Mesendoderm (in vitro differentiated cells): ENCODE measurements at regions not wholly inside any gene's neighbourhood (a gene's known extent, or its start where the extent isn't known, plus 50 kb on each side); places are given as distances from the start of the nearest gene placed in this dataset.

Experiments
- DNase-seq: peaks from one replicate; pipeline ENCODE4 v3.0.0; 2013
- H2AK5ac ChIP-seq: 2 replicates; pipeline ENCODE4 v1.6.1; 2013; ENCODE audit warnings: low read length, inconsistent platforms
- H2BK120ac ChIP-seq: 2 replicates; pipeline ENCODE4 v1.6.1; 2013; ENCODE audit warnings: low read depth, mild to moderate bottlenecking, low read length, moderate library complexity, mixed read lengths
- H2BK15ac ChIP-seq: replicated peaks from 2 replicates; pipeline ENCODE4 v1.6.1; 2013; ENCODE audit warnings: low read depth, mild to moderate bottlenecking, moderate library complexity
- H2BK5ac ChIP-seq: 2 replicates; pipeline ENCODE4 v1.6.1; 2013; ENCODE audit warnings: low read length, inconsistent platforms
- H3K18ac ChIP-seq: 2 replicates; pipeline ENCODE4 v1.6.1; 2013; ENCODE audit warnings: mild to moderate bottlenecking, low read length, mixed read lengths
- H3K23ac ChIP-seq: one replicate; pipeline ENCODE4 v1.6.1; 2013; ENCODE audit warnings: low read length
- H3K27ac ChIP-seq: 2 replicates; pipeline ENCODE4 v1.5.1; 2013; ENCODE audit warnings: low read depth, mild to moderate bottlenecking, inconsistent platforms, low read length, moderate library complexity
- H3K27me3 ChIP-seq: 2 replicates; pipeline ENCODE4 v1.6.1; 2013; ENCODE audit warnings: low read length, control low read depth, mild to moderate bottlenecking, inconsistent platforms; ENCODE audit not compliant: insufficient read depth, poor library complexity
- H3K36me3 ChIP-seq: 2 replicates; pipeline ENCODE4 v1.6.1; 2013; ENCODE audit warnings: low read length, inconsistent platforms; ENCODE audit not compliant: control insufficient read depth, insufficient read depth
- H3K4ac ChIP-seq: one replicate; pipeline ENCODE4 v1.6.1; 2013; ENCODE audit warnings: low read depth, mild to moderate bottlenecking, low read length, moderate library complexity
- H3K4me1 ChIP-seq: 2 replicates; pipeline ENCODE4 v1.6.1; 2013; ENCODE audit warnings: low read depth, low read length, inconsistent platforms; ENCODE audit not compliant: control insufficient read depth
- H3K4me2 ChIP-seq: 2 replicates; pipeline ENCODE4 v1.6.1; 2013; ENCODE audit warnings: low read length
- H3K4me3 ChIP-seq: 2 replicates; pipeline ENCODE4 v1.5.1; 2013; ENCODE audit warnings: mild to moderate bottlenecking, low read length
- H3K56ac ChIP-seq: one replicate; pipeline ENCODE4 v1.6.1; 2013; ENCODE audit warnings: low read length
- H3K79me1 ChIP-seq: 2 replicates; pipeline ENCODE4 v1.6.1; 2013; ENCODE audit warnings: low read length, inconsistent platforms
- H3K79me2 ChIP-seq: 2 replicates; pipeline ENCODE4 v1.6.1; 2013; ENCODE audit warnings: mild to moderate bottlenecking, low read length; ENCODE audit not compliant: control insufficient read depth, insufficient read depth
- H3K9ac ChIP-seq: 2 replicates; pipeline ENCODE4 v1.6.1; 2013; ENCODE audit warnings: low read length, inconsistent platforms
- H4K5ac ChIP-seq: one replicate; pipeline ENCODE4 v1.6.1; 2013; ENCODE audit warnings: low read length
- H4K8ac ChIP-seq: one replicate; pipeline ENCODE4 v1.6.1; 2013; ENCODE audit warnings: low read depth, mild to moderate bottlenecking, control low read depth, low read length, moderate library complexity
- WGBS: extraction: QIAGEN DNeasy Blood & Tissue Kit; methylation state at CpG from one replicate; pipeline ENCODE4 v1.1.7; 2013; ENCODE audit warnings: low lambda C conversion rate, missing lambda C conversion rate; ENCODE audit not compliant: insufficient coverage; ENCODE audit errors: extremely low coverage; 5-methylcytosine and 5-hydroxymethylcytosine counted together

- Histone ChIP-seq H2BK5ac (no peak overlapping the region), H2AK5ac (no peak overlapping the region), H3K9ac (no peak overlapping the region), H3K4me2 (no peak overlapping the region), H3K79me2 (no peaks in the 10 kb centered on the region), H3K23ac (no peak overlapping the region), H3K27me3 (no peaks in the 10 kb centered on the region), H3K4me1 (no peaks in the 10 kb centered on the region), H3K36me3 (no peaks in the 10 kb centered on the region), H3K79me1 (no peaks in the 10 kb centered on the region), H2BK15ac (no peak overlapping the region), H2BK120ac (no peak overlapping the region), H3K4me3 (no peak overlapping the region), H4K8ac (no peak overlapping the region), H3K18ac (no peak overlapping the region), H4K5ac (no peak overlapping the region), H3K56ac (no peak overlapping the region), H3K4ac (no peak overlapping the region), H3K27ac (no peak overlapping the region)
- no CpG with 5 or more reads among the region's 4 CpGs for WGBS
- no peak for DNase-seq
These were observed 190.8 kb downstream of the SH3BP4 start for GRCh38 chr2:235142601-235143000.

DNA sequence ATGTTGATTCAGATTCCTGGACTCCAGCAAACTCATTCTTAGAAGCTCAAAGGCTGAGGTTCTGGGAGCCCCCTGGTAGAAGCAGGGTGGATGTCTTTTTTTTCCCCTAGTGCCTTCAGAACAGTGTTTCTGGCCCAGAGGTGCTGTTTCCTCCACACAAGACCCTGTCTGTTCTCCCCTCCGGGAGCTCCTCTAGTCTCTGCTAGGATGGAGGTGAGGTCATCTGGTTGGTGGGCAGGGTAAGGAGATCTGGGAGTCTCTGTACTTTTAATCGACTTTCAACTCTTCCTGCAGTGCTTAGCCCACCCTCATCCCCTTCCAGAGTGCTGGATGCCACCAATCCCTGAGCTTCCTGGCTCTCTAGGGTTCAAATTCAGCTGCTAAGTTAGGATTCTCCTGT is 192.0 kb downstream of the SH3BP4 start:
- no peak overlapping the region for H2BK5ac ChIP-seq
- DNase-seq = no peak
- no peak overlapping the region for H3K18ac ChIP-seq
- H3K4me2 ChIP-seq = no peak overlapping the region
- no peak overlapping the region for H3K4ac ChIP-seq
- no peak overlapping the region for H2BK15ac ChIP-seq
- no peak overlapping the region for H2AK5ac ChIP-seq
- H3K9ac ChIP-seq = no peak overlapping the region
- no peak overlapping the region for H3K23ac ChIP-seq
- H3K36me3 ChIP-seq = no peaks in the 10 kb centered on the region
- H3K4me1 ChIP-seq = no peaks in the 10 kb centered on the region
- H3K79me1 ChIP-seq = no peaks in the 10 kb centered on the region
- WGBS = no CpG with 5 or more reads among the region's 2 CpGs
- H3K27me3 ChIP-seq = no peaks in the 10 kb centered on the region
- H4K8ac ChIP-seq = no peak overlapping the region
- no peaks in the 10 kb centered on the region for H3K79me2 ChIP-seq
- H3K56ac ChIP-seq = no peak overlapping the region
- no peak overlapping the region for H2BK120ac ChIP-seq
- H3K27ac ChIP-seq = no peak overlapping the region
- no peak overlapping the region for H3K4me3 ChIP-seq
- no peak overlapping the region for H4K5ac ChIP-seq

- H3K4me1 ChIP-seq = no peaks in the 10 kb centered on the region
- no CpG with 5 or more reads among the region's 4 CpGs for WGBS
- DNase-seq = no peak
These were observed 192.5 kb downstream of the SH3BP4 start for GRCh38 chr2:235144291-235144690.

DNA sequence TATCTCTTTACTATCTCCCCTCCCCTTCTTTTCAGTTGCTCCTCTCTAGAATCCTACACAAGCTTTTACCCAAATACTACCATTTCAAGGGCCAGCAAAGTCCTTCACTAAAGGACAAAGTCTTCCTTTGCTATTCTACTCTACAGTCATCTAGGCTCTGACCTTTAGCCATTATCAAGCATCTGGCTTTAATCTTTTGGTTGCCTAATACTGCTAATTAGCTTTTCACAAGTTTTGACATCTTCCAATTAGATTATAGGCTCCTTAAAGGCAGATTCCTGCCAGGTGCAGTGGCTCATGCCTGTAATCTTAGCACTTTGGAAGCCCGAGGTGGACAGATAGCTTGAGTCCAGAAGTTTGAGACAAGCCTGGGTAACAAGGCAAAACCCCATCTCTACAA is 194.4 kb downstream of the SH3BP4 start:
- Histone ChIP-seq H2BK5ac (no peak overlapping the region), H3K4ac (no peak overlapping the region), H3K27me3 (no peaks in the 10 kb centered on the region), H3K4me3 (no peak overlapping the region), H3K79me2 (no peaks in the 10 kb centered on the region), H2AK5ac (no peak overlapping the region), H3K18ac (no peak overlapping the region), H3K9ac (no peak overlapping the region), H4K5ac (no peak overlapping the region), H3K23ac (no peak overlapping the region), H4K8ac (no peak overlapping the region), H3K79me1 (no peaks in the 10 kb centered on the region), H3K4me2 (no peak overlapping the region), H3K4me1 (no peaks in the 10 kb centered on the region), H2BK120ac (no peak overlapping the region), H3K56ac (no peak overlapping the region), H3K27ac (no peak overlapping the region), H2BK15ac (no peak overlapping the region), H3K36me3 (no peaks in the 10 kb centered on the region)
- DNase-seq = peak; percentile 64
- no CpG with 5 or more reads among the region's 1 CpG for WGBS

More at GRCh38 chr2:235144291-235144690, 192.5 kb downstream of the SH3BP4 start:
- H2BK5ac ChIP-seq = no peak overlapping the region
- H2BK120ac ChIP-seq = no peak overlapping the region
- H2BK15ac ChIP-seq = no peak overlapping the region
- no peaks in the 10 kb centered on the region for H3K79me2 ChIP-seq
- H3K23ac ChIP-seq = no peak overlapping the region
- H3K18ac ChIP-seq = no peak overlapping the region
- no peak overlapping the region for H4K5ac ChIP-seq
- H3K4ac ChIP-seq = no peak overlapping the region
- H3K27ac ChIP-seq = no peak overlapping the region
- H3K79me1 ChIP-seq = no peaks in the 10 kb centered on the region
- no peak overlapping the region for H4K8ac ChIP-seq
- no peaks in the 10 kb centered on the region for H3K27me3 ChIP-seq
- H3K4me3 ChIP-seq = no peak overlapping the region
- no peak overlapping the region for H2AK5ac ChIP-seq
- no peak overlapping the region for H3K56ac ChIP-seq
- no peaks in the 10 kb centered on the region for H3K36me3 ChIP-seq
- H3K4me2 ChIP-seq = no peak overlapping the region
- no peak overlapping the region for H3K9ac ChIP-seq

- Histone ChIP-seq H3K4me2 (no peak overlapping the region), H3K4me3 (no peak overlapping the region), H2BK120ac (no peak overlapping the region), H2BK15ac (no peak overlapping the region), H3K9ac (no peak overlapping the region), H2BK5ac (no peak overlapping the region), H3K79me2 (no peaks in the 10 kb centered on the region), H4K5ac (no peak overlapping the region), H3K36me3 (no peaks in the 10 kb centered on the region), H3K27ac (no peak overlapping the region), H3K79me1 (no peaks in the 10 kb centered on the region), H3K56ac (no peak overlapping the region), H4K8ac (no peak overlapping the region), H3K27me3 (no peaks in the 10 kb centered on the region), H2AK5ac (no peak overlapping the region), H3K4ac (no peak overlapping the region), H3K18ac (no peak overlapping the region), H3K4me1 (no peaks in the 10 kb centered on the region), H3K23ac (no peak overlapping the region)
- no peak for DNase-seq
- WGBS = no CpG with 5 or more reads among the region's 16 CpGs
These were observed 195.2 kb downstream of the SH3BP4 start for GRCh38 chr2:235146871-235147565.
